Lower leg skin (tissue), 3 donors: ENCODE measurements at regions not wholly inside any gene's neighbourhood (a gene's known extent, or its start where the extent isn't known, plus 50 kb on each side); places are given as distances from the start of the nearest gene placed in this dataset.

Source experiments
- POLR2A ChIP-seq, 2 donors: fragments of 450-650 bp; IDR thresholded peaks; one replicate each; pipeline ENCODE4 v1.6.1; 2016 to 2017; ENCODE audit warnings: antibody characterized with exemption in 2 of 2, mild to moderate bottlenecking in 1 of 2, moderate library complexity in 1 of 2
- TF ChIP-seq, protein P1 (sequence below), 3 donors: fragments of 450-650 bp; IDR thresholded peaks; one replicate each; pipeline ENCODE4 v1.5.1; 2016; ENCODE audit warnings: antibody characterized with exemption in 3 of 3, mild to moderate bottlenecking in 3 of 3, moderate library complexity in 2 of 3

DNA sequence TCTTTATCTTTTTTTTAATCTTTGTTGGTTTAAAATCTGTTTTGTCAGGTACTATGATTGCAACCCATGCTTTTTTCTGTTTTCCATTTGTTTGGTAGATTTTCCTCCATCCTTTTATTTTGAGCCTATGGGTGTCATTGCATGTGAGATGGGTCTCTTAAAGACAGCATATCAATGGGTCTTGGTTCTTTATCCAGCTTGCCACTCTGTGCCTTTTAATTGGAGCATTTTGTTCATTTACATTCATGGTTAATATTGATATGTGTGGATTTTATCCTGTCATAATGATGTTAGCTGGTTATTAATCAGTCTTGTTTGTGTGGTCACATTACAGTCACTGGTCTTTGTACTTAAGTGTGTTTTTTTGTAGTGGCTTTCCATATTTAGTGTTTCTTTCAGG is 159.9 kb downstream of the CENPF start:
- TF ChIP-seq, protein P1, sequence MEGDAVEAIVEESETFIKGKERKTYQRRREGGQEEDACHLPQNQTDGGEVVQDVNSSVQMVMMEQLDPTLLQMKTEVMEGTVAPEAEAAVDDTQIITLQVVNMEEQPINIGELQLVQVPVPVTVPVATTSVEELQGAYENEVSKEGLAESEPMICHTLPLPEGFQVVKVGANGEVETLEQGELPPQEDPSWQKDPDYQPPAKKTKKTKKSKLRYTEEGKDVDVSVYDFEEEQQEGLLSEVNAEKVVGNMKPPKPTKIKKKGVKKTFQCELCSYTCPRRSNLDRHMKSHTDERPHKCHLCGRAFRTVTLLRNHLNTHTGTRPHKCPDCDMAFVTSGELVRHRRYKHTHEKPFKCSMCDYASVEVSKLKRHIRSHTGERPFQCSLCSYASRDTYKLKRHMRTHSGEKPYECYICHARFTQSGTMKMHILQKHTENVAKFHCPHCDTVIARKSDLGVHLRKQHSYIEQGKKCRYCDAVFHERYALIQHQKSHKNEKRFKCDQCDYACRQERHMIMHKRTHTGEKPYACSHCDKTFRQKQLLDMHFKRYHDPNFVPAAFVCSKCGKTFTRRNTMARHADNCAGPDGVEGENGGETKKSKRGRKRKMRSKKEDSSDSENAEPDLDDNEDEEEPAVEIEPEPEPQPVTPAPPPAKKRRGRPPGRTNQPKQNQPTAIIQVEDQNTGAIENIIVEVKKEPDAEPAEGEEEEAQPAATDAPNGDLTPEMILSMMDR (IDR thresholded peaks at IDR 0.05) = no peak
- no peak for TF ChIP-seq POLR2A (IDR thresholded peaks at IDR 0.05)
